Stimulated activated CD4-positive, alpha-beta T cell treated with anti-CD3 and anti-CD28 coated beads, Interleukin-12 subunit alpha, Interleukin-12 subunit beta, amount 100 ng/mL, for 24 hours (primary cell): ENCODE measurements at regions not wholly inside any gene's neighbourhood (a gene's known extent, or its start where the extent isn't known, plus 50 kb on each side); places are given as distances from the start of the nearest gene placed in this dataset.
"Not testable (repeated sequence)": the region's sequence is repeated elsewhere in the genome, so short reads cannot be mapped to it uniquely, and the experiment has no call there.

Experiments
- DNase-seq, 2 experiments: peaks; one replicate each; pipeline ENCODE4 v3.0.0-alpha.2; 2020; ENCODE audit warnings: low read depth in 2 of 2

DNA sequence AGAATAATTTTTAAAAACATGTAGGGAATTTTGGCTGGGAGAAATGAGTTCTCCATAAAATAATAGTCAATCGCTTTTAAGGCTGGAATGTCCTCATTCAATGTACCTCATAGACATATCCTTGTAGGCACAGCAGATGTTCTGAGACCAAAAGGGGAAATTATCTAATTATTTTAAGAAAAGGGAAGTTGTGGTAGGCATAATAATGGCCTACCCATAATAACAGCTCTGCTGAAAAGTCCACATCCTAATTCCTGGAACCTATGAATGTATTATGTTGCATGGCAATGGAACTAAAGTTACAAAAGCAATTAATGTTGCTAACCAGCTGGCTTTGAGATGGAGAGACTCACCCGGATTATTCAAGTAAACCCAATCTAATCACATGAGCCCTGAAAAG lies 216.1 kb downstream of the TRIM36 start:
- DNase-seq = no peak

GRCh38 chr5:114952876-114953275 lies 216.8 kb downstream of the TRIM36 start:
- no peak for DNase-seq

DNA sequence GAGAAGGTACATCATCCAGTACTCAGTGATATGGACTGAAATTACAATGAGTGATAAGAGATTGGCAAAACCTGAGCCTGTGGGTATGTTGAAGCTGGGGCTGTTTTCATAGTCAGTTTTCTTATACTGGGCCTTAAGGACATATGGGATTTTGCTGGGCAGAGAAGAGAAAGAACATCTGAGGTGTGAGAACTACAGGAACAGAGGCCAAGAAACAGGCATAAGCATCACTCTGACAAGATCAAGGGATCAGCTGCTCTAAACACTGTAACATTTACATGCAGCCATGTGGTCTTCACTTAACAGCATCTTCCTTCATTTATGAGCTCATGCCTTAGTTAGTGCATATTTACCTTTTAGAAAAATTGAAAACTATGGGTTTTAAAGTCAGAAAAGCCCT lies 220.0 kb downstream of the TRIM36 start:
- DNase-seq = no peak

DNA sequence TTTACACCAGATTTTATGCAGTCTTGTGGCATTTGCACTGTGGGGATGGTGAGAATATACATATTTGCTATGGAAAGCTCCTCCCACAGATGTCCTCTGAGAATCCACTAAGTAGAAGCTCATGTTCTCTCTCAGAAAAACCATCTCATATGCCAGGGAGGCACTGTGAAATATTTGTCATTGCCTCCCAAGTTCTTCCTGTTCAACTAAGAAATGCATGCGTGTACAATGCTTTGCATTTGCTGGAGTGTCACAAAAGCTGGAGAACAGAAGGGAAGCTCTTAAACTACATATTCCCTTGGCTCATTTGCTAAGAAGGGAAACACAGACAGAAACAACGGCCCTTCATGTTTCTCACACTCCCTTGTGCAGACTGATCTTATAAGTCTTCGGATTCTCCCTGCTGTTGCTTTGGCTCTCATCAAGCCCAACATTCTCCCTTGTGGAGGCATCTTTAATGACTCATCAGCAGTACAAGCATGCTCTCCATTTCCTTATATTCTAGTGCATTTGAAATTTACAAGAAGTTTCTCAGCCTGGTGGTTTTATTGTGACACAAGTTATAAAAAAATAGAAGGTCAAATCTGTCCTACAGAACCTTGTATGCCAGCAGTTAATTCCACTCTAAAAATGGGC lies 220.6 kb downstream of the TRIM36 start:
- no peak for DNase-seq

GRCh38 chr5:114948363-114948762 lies 221.3 kb downstream of the TRIM36 start:
- no peak for DNase-seq

GRCh38 chr5:114940709-114941108 lies 229.0 kb downstream of the TRIM36 start:
- DNase-seq = no peak

DNA sequence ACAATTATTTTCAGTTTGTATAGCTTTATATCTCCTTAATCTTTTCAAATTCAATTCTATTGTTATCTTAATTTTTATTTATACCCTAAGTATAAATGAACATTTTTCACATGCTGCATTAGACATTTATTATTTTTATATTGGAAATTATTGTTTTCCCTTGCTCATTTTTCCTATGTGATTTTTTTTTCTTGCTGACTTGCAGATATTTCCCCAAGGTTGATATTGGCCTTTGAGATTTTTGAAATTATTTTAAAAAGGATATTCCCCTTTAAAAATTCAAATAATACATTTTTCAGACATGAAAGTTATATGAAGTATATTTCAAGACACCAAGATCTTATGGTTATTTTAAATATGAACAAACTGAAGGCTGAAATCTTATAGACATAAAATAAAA lies 234.2 kb downstream of the TRIM36 start:
- DNase-seq = no peak

- DNase-seq = no peak
Observed at GRCh38 chr5:114928644-114929462, 240.9 kb downstream of the TRIM36 start.

GRCh38 chr5:114924769-114925168 lies 244.9 kb downstream of the TRIM36 start:
- DNase-seq = no peak

DNA sequence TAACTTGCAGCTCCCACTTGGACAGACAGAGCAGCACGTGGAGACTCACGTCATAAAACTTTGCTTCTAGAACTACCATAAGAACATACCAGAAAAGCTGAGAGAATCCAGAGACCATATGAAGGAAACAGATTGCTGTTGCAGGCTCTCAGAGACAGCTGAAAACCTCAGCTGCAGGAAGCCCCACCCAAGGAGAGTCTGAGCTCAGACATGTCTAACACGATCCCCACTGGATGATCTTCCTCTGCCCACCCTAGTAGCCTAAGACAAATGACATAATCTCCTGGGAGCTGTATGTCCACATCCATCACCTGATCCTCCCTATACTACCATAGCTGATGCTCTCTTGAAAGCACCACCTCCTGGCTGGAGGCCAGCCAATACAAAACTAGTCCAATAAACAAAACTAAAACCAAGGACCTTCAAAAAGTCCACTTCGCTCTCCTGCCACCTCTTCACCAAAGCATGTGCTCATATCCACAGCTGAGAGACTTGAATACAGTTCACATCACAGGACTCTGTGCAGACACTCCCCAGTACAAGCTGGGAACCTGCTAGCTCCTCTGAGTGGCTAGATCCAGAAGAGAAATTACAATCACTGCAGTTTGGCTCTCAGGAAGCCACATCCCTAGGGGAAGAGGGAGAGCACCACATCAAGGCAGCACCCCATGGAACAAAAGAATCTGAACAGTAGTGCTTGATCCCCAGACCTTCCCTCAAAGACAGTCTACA lies 257.4 kb downstream of the TRIM36 start:
- no peak for DNase-seq

GRCh38 chr5:114910727-114911126 lies 259.0 kb downstream of the TRIM36 start:
- DNase-seq = no peak

GRCh38 chr5:114909424-114909823 lies 260.3 kb downstream of the TRIM36 start:
- no peak for DNase-seq

DNA sequence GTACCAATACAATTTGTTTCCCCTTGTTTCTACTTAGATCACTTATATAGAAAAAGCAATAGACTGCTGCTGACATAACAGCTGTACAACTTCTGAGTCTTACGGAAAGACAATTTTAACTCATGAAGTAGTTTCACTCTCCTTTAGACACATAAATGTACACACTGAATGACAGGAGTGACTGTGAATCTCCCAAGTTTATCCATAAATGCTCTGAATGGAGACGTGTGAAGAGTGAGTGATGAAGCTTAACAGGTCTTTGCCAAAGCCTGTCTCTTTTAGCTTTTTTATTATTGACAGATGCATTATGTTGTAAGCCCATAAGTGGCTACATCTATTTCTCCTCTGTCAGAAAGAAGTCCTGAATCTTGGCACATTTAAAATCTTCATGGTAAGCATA lies 265.9 kb downstream of the TRIM36 start:
- no peak for DNase-seq

DNA sequence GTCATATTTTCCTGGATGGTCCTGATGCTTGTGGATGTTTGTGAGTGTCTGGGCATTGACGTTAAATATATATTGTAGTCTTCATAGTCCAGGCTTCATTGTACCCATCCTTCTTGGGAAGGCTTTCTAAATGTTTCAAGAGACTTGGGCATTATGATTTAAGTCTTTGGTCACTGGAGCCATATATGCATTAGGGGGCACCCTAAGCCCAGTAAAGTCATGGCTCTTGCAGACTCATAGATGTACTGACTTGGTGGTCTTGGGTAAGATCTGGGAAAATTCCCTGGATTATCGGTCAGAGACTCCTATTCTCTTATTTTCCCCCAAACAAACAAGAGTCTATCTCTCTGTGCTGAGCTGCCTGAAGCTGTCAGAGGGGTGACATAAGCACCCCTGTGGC lies 271.1 kb downstream of the TRIM36 start:
- no peak for DNase-seq

DNA sequence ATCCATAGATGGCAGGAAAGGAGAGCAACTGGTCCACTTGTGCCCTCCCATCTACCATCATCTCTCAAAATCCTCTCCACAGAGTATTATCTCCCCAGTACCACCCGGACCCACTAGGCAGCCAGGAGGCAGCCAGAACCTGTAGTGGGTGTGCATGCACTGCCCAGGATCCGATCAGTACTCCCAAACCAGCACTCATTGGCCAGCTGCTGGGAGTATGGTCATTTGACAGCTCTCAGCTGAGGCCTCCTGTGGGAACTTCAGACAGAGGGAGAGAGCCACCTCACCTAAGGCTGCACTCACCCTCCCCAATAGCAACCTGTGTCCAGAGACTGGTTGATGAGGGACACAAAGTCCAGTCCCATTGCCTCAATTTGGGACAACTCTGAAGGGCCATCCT lies 286.0 kb downstream of the TRIM36 start:
- DNase-seq = no peak

DNA sequence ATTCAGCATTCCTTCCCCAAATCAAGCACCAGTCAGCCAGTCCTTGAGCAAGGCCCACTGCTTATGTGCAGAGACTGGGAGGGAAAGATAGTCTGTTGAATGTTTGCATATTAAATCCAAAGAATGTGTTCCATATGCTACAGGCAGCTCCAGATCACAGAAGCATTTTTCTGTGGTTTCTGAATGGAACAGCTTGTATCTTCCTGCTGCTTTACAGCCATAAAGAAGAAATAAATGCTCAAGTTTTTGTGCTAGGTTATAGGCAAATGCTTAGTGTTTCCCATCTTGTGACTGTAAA lies 310.3 kb downstream of the TRIM36 start:
- DNase-seq = no peak

GRCh38 chr5:114858665-114859437 lies 310.9 kb downstream of the TRIM36 start:
- DNase-seq = no peak

- no peak for DNase-seq
Observed at GRCh38 chr5:114857941-114858551, 311.7 kb downstream of the TRIM36 start.

DNA sequence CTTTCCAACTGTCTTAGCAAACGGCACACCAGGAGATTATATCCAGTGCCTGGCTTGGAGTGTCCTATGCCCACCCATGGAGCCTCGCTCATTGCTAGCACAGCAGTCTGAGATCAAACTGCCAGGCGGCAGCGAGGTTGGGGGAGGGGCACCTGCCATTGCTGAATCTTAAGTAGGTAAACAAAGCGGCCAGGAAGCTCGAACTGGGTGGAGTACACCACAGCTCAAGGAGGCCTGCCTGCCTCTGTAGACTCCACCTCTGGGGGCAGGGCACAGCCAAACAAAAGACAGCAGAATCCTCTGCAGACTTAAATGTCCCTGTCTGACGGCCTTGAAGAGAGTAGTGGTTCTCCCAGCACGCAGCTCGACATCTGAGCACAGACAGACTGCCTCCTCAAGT lies 325.0 kb downstream of the TRIM36 start:
- not testable (repeated sequence) for DNase-seq

DNA sequence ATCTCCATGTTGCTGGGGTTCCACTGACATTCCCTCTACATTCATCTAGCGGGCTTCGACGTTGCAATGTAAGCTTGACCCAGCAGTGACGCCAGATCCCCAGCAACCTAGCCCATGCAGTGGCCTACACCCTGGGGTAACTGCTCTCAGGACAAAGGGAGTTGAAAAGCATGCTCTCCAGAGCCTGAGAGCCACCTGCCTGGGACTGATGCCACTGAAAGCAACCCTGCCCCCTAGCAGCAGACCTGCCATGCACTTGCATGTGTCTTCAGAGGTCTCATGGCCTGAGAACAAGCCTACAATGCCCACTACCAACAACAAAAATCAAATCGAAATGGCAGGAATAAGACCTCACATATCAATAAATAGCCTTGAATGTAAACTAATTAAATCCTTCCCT lies 330.3 kb downstream of the TRIM36 start:
- no peak for DNase-seq

- no peak for DNase-seq
Observed at GRCh38 chr5:114838937-114839336, 330.8 kb downstream of the TRIM36 start.

- no peak for DNase-seq
Observed at GRCh38 chr5:114830114-114830513, 339.6 kb downstream of the TRIM36 start.
